SK-N-SH (cell line): ENCODE measurements at regions not wholly inside any gene's neighbourhood (a gene's known extent, or its start where the extent isn't known, plus 50 kb on each side); places are given as distances from the start of the nearest gene placed in this dataset.

Source experiments
- CTCF ChIA-PET: fragments of 300-600, 350-600 bp; formaldehyde crosslinking; extraction: SDS; loops from one replicate; lab custom pipeline; 2021; lab: Yijun Ruan, JAX
- POLR2A ChIA-PET: fragments of 350-600 bp; sonication (Branson Sonifier 250); formaldehyde crosslinking; extraction: SDS; loops from one replicate; lab custom pipeline; 2020; ENCODE audit warnings: antibody characterized with exemption, inconsistent platforms; lab: Yijun Ruan, JAX
- DNase-seq: peaks from one replicate; pipeline ENCODE4 v3.0.0; 2012
- H2AFZ ChIP-seq: fragments of 200-600 bp; sonication (generic); 2 replicates; pipeline ENCODE4 v1.8.1; 2016; ENCODE audit warnings: antibody characterized with exemption, mild to moderate bottlenecking, low read depth
- H3F3A ChIP-seq: fragments of 200-600 bp; sonication (generic); replicated peaks from 2 replicates; pipeline ENCODE3; 2016; ENCODE audit warnings: antibody characterized with exemption, mild to moderate bottlenecking; ENCODE audit not compliant: insufficient read depth
- H3K27ac ChIP-seq, 2 experiments: fragments of 200-500 bp in 1 of 2; fragments of 200-600 bp in 1 of 2; sonication (Bioruptor generic) in 1 of 2; sonication (generic), shearing (Covaris generic) in 1 of 2; 2 replicates each; pipeline versions ENCODE4 v1.5.1 to v1.6.1; 2014 to 2016; ENCODE audit warnings: low read depth in 2 of 2, inconsistent platforms in 1 of 2, low read length in 1 of 2, mild to moderate bottlenecking in 1 of 2, mixed read lengths in 1 of 2
- H3K27me3 ChIP-seq: fragments of 200-600 bp; sonication (generic), shearing (Covaris generic); 2 replicates; pipeline ENCODE4 v1.6.1; 2016; ENCODE audit warnings: mixed run types; ENCODE audit not compliant: insufficient read depth
- H3K36me3 ChIP-seq, 2 experiments: fragments of 200-500 bp in 1 of 2; fragments of 200-600 bp in 1 of 2; sonication (Bioruptor generic) in 1 of 2; sonication (generic) in 1 of 2; replicated peaks in 1 of 2; 2 replicates each; pipeline versions ENCODE3 to v1.5.1; 2014 to 2016; ENCODE audit warnings: low read length in 1 of 2, mild to moderate bottlenecking in 1 of 2; ENCODE audit not compliant: insufficient read depth in 2 of 2, control insufficient read depth in 1 of 2
- H3K4me1 ChIP-seq, 2 experiments: fragments of 200-500 bp in 1 of 2; fragments of 200-600 bp in 1 of 2; sonication (Bioruptor generic) in 1 of 2; sonication (generic), shearing (Covaris generic) in 1 of 2; 2 replicates each; pipeline versions ENCODE4 v1.5.1 to v1.6.1; 2014 to 2016; ENCODE audit warnings: low read depth in 1 of 2, low read length in 1 of 2, mixed run types in 1 of 2; ENCODE audit not compliant: insufficient read depth in 2 of 2, control insufficient read depth in 1 of 2
- H3K4me2 ChIP-seq: fragments of 200-600 bp; sonication (generic), shearing (Covaris generic); 2 replicates; pipeline ENCODE4 v1.6.1; 2017; ENCODE audit warnings: mixed run types
- H3K4me3 ChIP-seq, 2 experiments: fragments of 200-500 bp in 1 of 2; fragments of 200-600 bp in 1 of 2; sonication (Bioruptor generic) in 1 of 2; sonication (generic), shearing (Covaris generic) in 1 of 2; 2 replicates each; pipeline versions ENCODE4 v1.5.1 to v1.8.1; 2014 to 2016; ENCODE audit warnings: low read depth in 2 of 2, inconsistent platforms in 1 of 2, low read length in 1 of 2, mild to moderate bottlenecking in 1 of 2, mixed read lengths in 1 of 2, moderate library complexity in 1 of 2
- H3K79me2 ChIP-seq: fragments of 200-600 bp; sonication (generic); 2 replicates; pipeline ENCODE4 v1.8.1; 2017; ENCODE audit warnings: mild to moderate bottlenecking; ENCODE audit not compliant: insufficient read depth
- H3K9ac ChIP-seq: fragments of 200-600 bp; sonication (generic); 2 replicates; pipeline ENCODE4 v1.6.1; 2017; ENCODE audit warnings: mixed run types
- H3K9me2 ChIP-seq: fragments of 200-600 bp; sonication (generic); 2 replicates; pipeline ENCODE4 v1.6.1; 2017; ENCODE audit warnings: mixed run types
- H3K9me3 ChIP-seq: fragments of 200-600 bp; sonication (generic); 2 replicates; pipeline ENCODE4 v1.6.1; 2017; ENCODE audit warnings: mixed run types, mild to moderate bottlenecking, moderate library complexity
- H4K20me1 ChIP-seq: fragments of 200-600 bp; sonication (generic); 2 replicates; pipeline ENCODE4 v1.6.1; 2017; ENCODE audit warnings: mild to moderate bottlenecking, mixed run types; ENCODE audit not compliant: insufficient read depth
- CHD2 ChIP-seq: fragments of 150-350 bp; IDR thresholded peaks from 2 replicates; pipeline ENCODE4 v1.6.1; 2018; ENCODE audit warnings: low read length; ENCODE audit not compliant: partially characterized antibody
- CTCF ChIP-seq: fragments of 200-600 bp; sonication (generic); IDR thresholded peaks from 2 replicates; pipeline ENCODE4 v1.6.1; 2017; ENCODE audit warnings: antibody characterized with exemption, mild to moderate bottlenecking, moderate library complexity
- EZH2phosphoT487 ChIP-seq: fragments of 200-600 bp; sonication (generic); IDR thresholded peaks from 2 replicates; pipeline ENCODE4 v1.6.1; 2017; ENCODE audit warnings: low read depth, mixed run types, mild to moderate bottlenecking, antibody characterized with exemption, moderate library complexity, borderline replicate concordance
- GABPA ChIP-seq: IDR thresholded peaks from 2 replicates; pipeline ENCODE4 v1.4.0; 2012; ENCODE audit warnings: low read depth, mild to moderate bottlenecking
- MXI1 ChIP-seq: IDR thresholded peaks from 2 replicates; pipeline ENCODE4 v1.6.1; 2012; ENCODE audit warnings: mild to moderate bottlenecking, low read depth, low read length, improper control_type of control experiment
- RXRA ChIP-seq: IDR thresholded peaks from 2 replicates; pipeline ENCODE4 v1.4.0; 2012; ENCODE audit warnings: low read depth, mild to moderate bottlenecking, borderline replicate concordance
- TAF1 ChIP-seq: IDR thresholded peaks from 2 replicates; pipeline ENCODE4 v1.6.1; 2012; ENCODE audit warnings: low read depth, mild to moderate bottlenecking, low read length, moderate library complexity, borderline replicate concordance
- TEAD4 ChIP-seq: IDR thresholded peaks from 2 replicates; pipeline ENCODE4 v1.4.0; 2012; ENCODE audit warnings: mild to moderate bottlenecking, borderline replicate concordance; ENCODE audit not compliant: insufficient read depth
- YY1 ChIP-seq: IDR thresholded peaks from 2 replicates; pipeline ENCODE4 v1.4.0; 2012; ENCODE audit warnings: low read depth, mild to moderate bottlenecking
- WGBS: methylation state at CpG from one replicate; pipeline ENCODE4 v1.1.6; 2017; ENCODE audit warnings: low lambda C conversion rate; 5-methylcytosine and 5-hydroxymethylcytosine counted together
- TF ChIP-seq, protein P1 (sequence below): IDR thresholded peaks from 2 replicates; pipeline ENCODE4 v1.6.1; 2012; ENCODE audit warnings: mild to moderate bottlenecking, low read depth, low read length, moderate library complexity
- TF ChIP-seq, protein P2 (sequence below): IDR thresholded peaks from 2 replicates; pipeline ENCODE4 v1.4.0; 2012; ENCODE audit warnings: low read depth, borderline replicate concordance

- TF ChIP-seq, protein P1, sequence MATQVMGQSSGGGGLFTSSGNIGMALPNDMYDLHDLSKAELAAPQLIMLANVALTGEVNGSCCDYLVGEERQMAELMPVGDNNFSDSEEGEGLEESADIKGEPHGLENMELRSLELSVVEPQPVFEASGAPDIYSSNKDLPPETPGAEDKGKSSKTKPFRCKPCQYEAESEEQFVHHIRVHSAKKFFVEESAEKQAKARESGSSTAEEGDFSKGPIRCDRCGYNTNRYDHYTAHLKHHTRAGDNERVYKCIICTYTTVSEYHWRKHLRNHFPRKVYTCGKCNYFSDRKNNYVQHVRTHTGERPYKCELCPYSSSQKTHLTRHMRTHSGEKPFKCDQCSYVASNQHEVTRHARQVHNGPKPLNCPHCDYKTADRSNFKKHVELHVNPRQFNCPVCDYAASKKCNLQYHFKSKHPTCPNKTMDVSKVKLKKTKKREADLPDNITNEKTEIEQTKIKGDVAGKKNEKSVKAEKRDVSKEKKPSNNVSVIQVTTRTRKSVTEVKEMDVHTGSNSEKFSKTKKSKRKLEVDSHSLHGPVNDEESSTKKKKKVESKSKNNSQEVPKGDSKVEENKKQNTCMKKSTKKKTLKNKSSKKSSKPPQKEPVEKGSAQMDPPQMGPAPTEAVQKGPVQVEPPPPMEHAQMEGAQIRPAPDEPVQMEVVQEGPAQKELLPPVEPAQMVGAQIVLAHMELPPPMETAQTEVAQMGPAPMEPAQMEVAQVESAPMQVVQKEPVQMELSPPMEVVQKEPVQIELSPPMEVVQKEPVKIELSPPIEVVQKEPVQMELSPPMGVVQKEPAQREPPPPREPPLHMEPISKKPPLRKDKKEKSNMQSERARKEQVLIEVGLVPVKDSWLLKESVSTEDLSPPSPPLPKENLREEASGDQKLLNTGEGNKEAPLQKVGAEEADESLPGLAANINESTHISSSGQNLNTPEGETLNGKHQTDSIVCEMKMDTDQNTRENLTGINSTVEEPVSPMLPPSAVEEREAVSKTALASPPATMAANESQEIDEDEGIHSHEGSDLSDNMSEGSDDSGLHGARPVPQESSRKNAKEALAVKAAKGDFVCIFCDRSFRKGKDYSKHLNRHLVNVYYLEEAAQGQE = no peak
Observed at GRCh38 chr3:95424279-95424678, 1361.4 kb downstream of the NSUN3 start (continued).

- H2AFZ ChIP-seq = no peak overlapping the region
- H3K27ac ChIP-seq = no peak overlapping the region
- no peak overlapping the region for H3K4me2 ChIP-seq
- no peaks in the 10 kb centered on the region for H3K36me3 ChIP-seq
- no peaks in the 10 kb centered on the region for H3K9me3 ChIP-seq
- TF ChIP-seq YY1 (no peak), RXRA (no peak), TAF1 (no peak), MXI1 (no peak), CHD2 (no peak), CTCF (no peak), TEAD4 (no peak), EZH2phosphoT487 (no peak), GABPA (no peak)
- TF ChIP-seq, protein P2, sequence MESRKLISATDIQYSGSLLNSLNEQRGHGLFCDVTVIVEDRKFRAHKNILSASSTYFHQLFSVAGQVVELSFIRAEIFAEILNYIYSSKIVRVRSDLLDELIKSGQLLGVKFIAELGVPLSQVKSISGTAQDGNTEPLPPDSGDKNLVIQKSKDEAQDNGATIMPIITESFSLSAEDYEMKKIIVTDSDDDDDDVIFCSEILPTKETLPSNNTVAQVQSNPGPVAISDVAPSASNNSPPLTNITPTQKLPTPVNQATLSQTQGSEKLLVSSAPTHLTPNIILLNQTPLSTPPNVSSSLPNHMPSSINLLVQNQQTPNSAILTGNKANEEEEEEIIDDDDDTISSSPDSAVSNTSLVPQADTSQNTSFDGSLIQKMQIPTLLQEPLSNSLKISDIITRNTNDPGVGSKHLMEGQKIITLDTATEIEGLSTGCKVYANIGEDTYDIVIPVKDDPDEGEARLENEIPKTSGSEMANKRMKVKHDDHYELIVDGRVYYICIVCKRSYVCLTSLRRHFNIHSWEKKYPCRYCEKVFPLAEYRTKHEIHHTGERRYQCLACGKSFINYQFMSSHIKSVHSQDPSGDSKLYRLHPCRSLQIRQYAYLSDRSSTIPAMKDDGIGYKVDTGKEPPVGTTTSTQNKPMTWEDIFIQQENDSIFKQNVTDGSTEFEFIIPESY = no peak
- H3K4me3 ChIP-seq = no peak overlapping the region
- ChIA-PET CTCF (no interaction called here), POLR2A (no interaction called here)
- no peaks in the 10 kb centered on the region for H3K4me1 ChIP-seq
- WGBS = 0% methylated on average over 1 of the region's 1 CpG
- H3K79me2 ChIP-seq = no peaks in the 10 kb centered on the region
- no peaks in the 10 kb centered on the region for H4K20me1 ChIP-seq
- H3K27me3 ChIP-seq = no peaks in the 10 kb centered on the region
- no peaks in the 10 kb centered on the region for H3F3A ChIP-seq
- no peaks in the 10 kb centered on the region for H3K9me2 ChIP-seq
- H3K9ac ChIP-seq = no peak overlapping the region
- DNase-seq = no peak
Observed at GRCh38 chr3:95434491-95434890, 1371.6 kb downstream of the NSUN3 start.
